ENCODE measurements at regions not wholly inside any gene's neighbourhood (a gene's known extent, or its start where the extent isn't known, plus 50 kb on each side); places are given as distances from the start of the nearest gene placed in this dataset.

DNA sequence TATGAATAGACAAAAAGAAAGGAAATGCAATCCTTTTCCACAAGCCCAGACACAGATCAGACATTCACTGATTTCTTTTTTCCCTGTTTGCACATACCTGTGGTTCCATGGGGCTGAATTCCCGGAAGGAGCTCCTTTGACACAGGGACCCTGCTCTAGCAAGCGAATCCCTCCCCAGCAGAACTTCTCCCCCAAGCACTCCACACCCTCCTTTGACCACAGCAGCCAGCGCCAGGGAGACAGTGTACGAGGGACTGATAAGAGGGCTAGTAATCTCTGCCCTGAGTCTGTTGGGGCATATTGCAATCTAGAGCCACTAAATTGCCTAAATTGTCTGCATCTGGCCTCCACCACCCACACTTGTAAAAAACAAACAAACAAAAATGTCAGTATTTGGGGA lies 83.4 kb upstream of the NTF3 start:
- FAIRE-seq (no peak), DNase-seq (ENCODE audit: low read depth, low spot score) (no peak)
- Histone ChIP-seq H4K20me1 (replicated peaks; ENCODE audit: control insufficient read depth, extremely low read depth, insufficient read depth, low read length) (no peaks in the 10 kb centered on the region), H3K4me3 (replicated peaks in 1 of 3; ENCODE audit: insufficient read depth in 1 of 3, low read depth in 1 of 3, low read length in 3 of 3) (no peak overlapping the region), H3K4me2 (ENCODE audit: insufficient read depth, low read length) (no peak overlapping the region), H3K27me3 (ENCODE audit: control insufficient read depth in 2 of 2, insufficient read depth in 2 of 2, low read length in 2 of 2) (peaks cover 0 to 2% of the 10 kb centered on the region in 2 experiments), H3K9me1 (replicated peaks; ENCODE audit: control insufficient read depth, extremely low read depth, insufficient read depth, low read length) (no peaks in the 10 kb centered on the region), H3K27ac (ENCODE audit: insufficient read depth, low read depth, low read length) (no peak overlapping the region), H2AFZ (ENCODE audit: low read depth, low read length) (no peak overlapping the region), H3K36me3 (ENCODE audit: control insufficient read depth in 2 of 2, extremely low read depth in 1 of 2, insufficient read depth in 2 of 2, low read length in 2 of 2) (no peaks in the 10 kb centered on the region), H3K4me1 (ENCODE audit: control insufficient read depth, extremely low read depth, insufficient read depth, low read length) (no peaks in the 10 kb centered on the region), H3K79me2 (ENCODE audit: control insufficient read depth, insufficient read depth, low read length) (no peaks in the 10 kb centered on the region), H3K9ac (replicated peaks; ENCODE audit: extremely low read depth, insufficient read depth, low read length) (no peak overlapping the region), H3K9me3 (replicated peaks; ENCODE audit: control insufficient read depth, insufficient read depth, low read length) (no peaks in the 10 kb centered on the region)
- ChIA-PET CTCF (no interaction called here), POLR2A (no interaction called here)
- BruUV-seq (replicated peaks): no TSS peak
- intact Hi-C loops (cut with micrococcal nuclease) (no loop called here), dilution Hi-C loops (cut with MboI; ENCODE audit: extremely low pct_ligation_motif_present, low sequenced_read_pairs) (no loop called here)
- no peak for TF ChIP-seq GATA2 (IDR thresholded peaks at IDR 0.05; ENCODE audit: insufficient read depth, insufficient read length, low read depth, low read length)

DNA sequence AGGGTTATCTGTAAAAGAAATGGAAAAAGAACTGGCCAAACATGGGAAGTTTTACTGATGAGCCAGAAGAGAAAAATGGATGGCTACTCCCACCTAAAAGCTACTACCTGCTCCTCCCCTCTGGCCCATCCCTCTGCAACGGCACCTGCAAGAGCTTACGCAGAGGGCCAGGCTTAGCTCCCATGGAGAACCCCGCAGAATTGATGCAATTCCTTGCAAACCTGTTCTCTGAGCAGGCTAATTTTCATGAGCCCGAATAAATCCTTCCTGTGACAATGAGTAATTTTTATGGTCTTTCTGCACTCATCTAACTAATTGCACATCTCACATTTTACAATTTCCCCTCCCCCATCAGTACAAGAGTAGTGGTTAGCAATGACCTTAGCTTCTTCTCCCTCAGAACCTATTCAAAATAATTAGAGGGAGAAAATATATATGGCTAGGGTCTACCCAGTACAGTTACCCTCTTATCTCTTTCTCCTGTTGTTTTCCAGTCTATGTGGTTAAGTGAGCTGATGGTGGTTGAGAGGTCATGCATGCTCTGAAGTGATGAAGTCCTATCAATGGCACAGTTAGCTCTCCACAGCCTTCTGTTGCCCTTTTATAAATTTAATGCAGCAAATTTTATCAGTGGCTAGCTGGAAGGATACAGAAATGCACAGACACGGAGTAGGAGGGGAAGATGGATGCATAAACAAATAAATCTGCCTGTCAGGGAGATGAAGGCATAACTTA lies 67.7 kb upstream of the NTF3 start:
- dilution Hi-C loops (cut with MboI; ENCODE audit: extremely low pct_ligation_motif_present, low sequenced_read_pairs): no loop called here

More for the DNA sequence above, 67.7 kb upstream of the NTF3 start:
- intact Hi-C loops (cut with micrococcal nuclease): no loop called here
- H2AFZ ChIP-seq (ENCODE audit: low read depth, low read length): no peak overlapping the region
- FAIRE-seq (no peak), DNase-seq (ENCODE audit: low read depth, low spot score) (no peak)
- ChIA-PET POLR2A (no interaction called here), CTCF (no interaction called here)
- H3K9me1 ChIP-seq (replicated peaks; ENCODE audit: control insufficient read depth, extremely low read depth, insufficient read depth, low read length): no peaks in the 10 kb centered on the region
- no peak overlapping the region for H3K4me2 ChIP-seq (ENCODE audit: insufficient read depth, low read length)
- H3K9me3 ChIP-seq (replicated peaks; ENCODE audit: control insufficient read depth, insufficient read depth, low read length): no peaks in the 10 kb centered on the region
- H3K36me3 ChIP-seq (ENCODE audit: control insufficient read depth in 2 of 2, extremely low read depth in 1 of 2, insufficient read depth in 2 of 2, low read length in 2 of 2): no peaks in the 10 kb centered on the region
- no TSS peak for BruUV-seq (replicated peaks)
- no peak overlapping the region for H3K4me3 ChIP-seq (replicated peaks in 1 of 3; ENCODE audit: insufficient read depth in 1 of 3, low read depth in 1 of 3, low read length in 3 of 3)
- no peaks in the 10 kb centered on the region for H3K27me3 ChIP-seq (ENCODE audit: control insufficient read depth in 2 of 2, insufficient read depth in 2 of 2, low read length in 2 of 2)
- no peak overlapping the region for H3K27ac ChIP-seq (ENCODE audit: insufficient read depth, low read depth, low read length)
- no peak overlapping the region for H3K9ac ChIP-seq (replicated peaks; ENCODE audit: extremely low read depth, insufficient read depth, low read length)
- TF ChIP-seq, protein P1, sequence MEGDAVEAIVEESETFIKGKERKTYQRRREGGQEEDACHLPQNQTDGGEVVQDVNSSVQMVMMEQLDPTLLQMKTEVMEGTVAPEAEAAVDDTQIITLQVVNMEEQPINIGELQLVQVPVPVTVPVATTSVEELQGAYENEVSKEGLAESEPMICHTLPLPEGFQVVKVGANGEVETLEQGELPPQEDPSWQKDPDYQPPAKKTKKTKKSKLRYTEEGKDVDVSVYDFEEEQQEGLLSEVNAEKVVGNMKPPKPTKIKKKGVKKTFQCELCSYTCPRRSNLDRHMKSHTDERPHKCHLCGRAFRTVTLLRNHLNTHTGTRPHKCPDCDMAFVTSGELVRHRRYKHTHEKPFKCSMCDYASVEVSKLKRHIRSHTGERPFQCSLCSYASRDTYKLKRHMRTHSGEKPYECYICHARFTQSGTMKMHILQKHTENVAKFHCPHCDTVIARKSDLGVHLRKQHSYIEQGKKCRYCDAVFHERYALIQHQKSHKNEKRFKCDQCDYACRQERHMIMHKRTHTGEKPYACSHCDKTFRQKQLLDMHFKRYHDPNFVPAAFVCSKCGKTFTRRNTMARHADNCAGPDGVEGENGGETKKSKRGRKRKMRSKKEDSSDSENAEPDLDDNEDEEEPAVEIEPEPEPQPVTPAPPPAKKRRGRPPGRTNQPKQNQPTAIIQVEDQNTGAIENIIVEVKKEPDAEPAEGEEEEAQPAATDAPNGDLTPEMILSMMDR (IDR thresholded peaks at IDR 0.05; ENCODE audit: extremely low read depth in 1 of 2, insufficient read depth in 1 of 2, low read depth in 1 of 2, low read length in 2 of 2): no peak
- TF ChIP-seq GATA2 (IDR thresholded peaks at IDR 0.05; ENCODE audit: insufficient read depth, insufficient read length, low read depth, low read length) (no peak), EZH2 (IDR thresholded peaks at IDR 0.05; ENCODE audit: borderline replicate concordance, low read depth, low read length, severe bottlenecking) (no peak), FOS (IDR thresholded peaks at IDR 0.05; ENCODE audit: borderline replicate concordance, insufficient read depth, low read length) (no peak)
- no peaks in the 10 kb centered on the region for H3K79me2 ChIP-seq (ENCODE audit: control insufficient read depth, insufficient read depth, low read length)
- H3K4me1 ChIP-seq (ENCODE audit: control insufficient read depth, extremely low read depth, insufficient read depth, low read length): no peaks in the 10 kb centered on the region
- H4K20me1 ChIP-seq (replicated peaks; ENCODE audit: control insufficient read depth, extremely low read depth, insufficient read depth, low read length): no peaks in the 10 kb centered on the region

Measured in endothelial cell of umbilical vein (primary cell).